ENCODE measurements at regions not wholly inside any gene's neighbourhood (a gene's known extent, or its start where the extent isn't known, plus 50 kb on each side); places are given as distances from the start of the nearest gene placed in this dataset.

DNA sequence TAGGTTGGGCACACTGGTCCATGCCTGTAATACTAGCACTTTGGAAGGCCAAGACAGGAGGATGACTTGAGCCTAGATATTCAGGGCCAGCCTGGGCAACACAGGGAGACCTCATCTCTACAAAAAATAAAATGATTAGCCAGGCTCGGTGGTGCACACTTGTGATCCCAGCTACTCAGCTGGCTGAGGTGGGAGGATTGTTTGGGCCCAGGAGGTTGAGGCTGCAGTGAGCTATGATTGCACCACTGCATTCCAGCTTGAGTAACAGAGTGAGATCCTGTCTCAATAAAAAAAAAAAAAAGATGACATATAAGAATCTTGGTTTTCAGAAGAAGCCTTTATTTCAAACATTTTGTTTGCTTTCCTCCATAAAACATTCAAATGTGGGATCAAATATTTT is 178.0 kb downstream of the LIG4 start:
- Mint-ChIP-seq H3K27me3 (ENCODE audit: low read depth) (no peaks in the 10 kb centered on the region), H3K36me3 (ENCODE audit: low read depth) (no peaks in the 10 kb centered on the region), H3K4me3 (no peak overlapping the region), H3K4me1 (peaks cover 4% of the 10 kb centered on the region), H3K9me3 (no peaks in the 10 kb centered on the region), H3K27ac (ENCODE audit: unreplicated experiment) (no peak overlapping the region)
- TF ChIP-seq, protein P1, sequence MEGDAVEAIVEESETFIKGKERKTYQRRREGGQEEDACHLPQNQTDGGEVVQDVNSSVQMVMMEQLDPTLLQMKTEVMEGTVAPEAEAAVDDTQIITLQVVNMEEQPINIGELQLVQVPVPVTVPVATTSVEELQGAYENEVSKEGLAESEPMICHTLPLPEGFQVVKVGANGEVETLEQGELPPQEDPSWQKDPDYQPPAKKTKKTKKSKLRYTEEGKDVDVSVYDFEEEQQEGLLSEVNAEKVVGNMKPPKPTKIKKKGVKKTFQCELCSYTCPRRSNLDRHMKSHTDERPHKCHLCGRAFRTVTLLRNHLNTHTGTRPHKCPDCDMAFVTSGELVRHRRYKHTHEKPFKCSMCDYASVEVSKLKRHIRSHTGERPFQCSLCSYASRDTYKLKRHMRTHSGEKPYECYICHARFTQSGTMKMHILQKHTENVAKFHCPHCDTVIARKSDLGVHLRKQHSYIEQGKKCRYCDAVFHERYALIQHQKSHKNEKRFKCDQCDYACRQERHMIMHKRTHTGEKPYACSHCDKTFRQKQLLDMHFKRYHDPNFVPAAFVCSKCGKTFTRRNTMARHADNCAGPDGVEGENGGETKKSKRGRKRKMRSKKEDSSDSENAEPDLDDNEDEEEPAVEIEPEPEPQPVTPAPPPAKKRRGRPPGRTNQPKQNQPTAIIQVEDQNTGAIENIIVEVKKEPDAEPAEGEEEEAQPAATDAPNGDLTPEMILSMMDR (conservative IDR thresholded peaks at IDR 0.05), result no peak
- DNase-seq (ENCODE audit: low read depth, low spot score), result no peak

DNA sequence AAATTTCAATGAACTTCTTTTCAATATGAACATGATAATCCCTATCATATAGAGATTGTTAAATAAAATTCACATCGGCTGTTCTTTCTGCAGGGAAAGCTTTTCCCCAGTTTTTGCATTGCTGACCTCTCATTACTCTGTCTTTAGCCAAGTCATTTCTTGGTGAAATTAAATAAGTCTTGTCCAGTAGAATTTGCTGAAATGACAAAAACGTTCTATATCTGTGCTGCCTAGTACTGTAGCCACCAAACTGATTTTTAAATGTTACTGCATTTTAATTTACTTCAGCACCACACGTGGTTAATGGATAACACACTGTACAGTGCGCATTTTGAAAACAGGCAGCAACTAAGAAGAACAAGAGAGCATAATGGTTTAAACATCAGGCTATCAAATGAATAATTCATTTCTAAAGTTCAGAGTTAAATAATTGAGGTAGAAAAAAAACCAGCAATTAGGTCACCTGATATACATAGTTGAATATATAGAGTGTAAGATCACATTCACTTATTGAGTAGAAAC is 178.9 kb downstream of the LIG4 start:
- Mint-ChIP-seq H3K9me3 (no peaks in the 10 kb centered on the region), H3K27ac (ENCODE audit: unreplicated experiment) (no peak overlapping the region), H3K4me1 (peaks cover 4% of the 10 kb centered on the region), H3K36me3 (ENCODE audit: low read depth) (no peaks in the 10 kb centered on the region), H3K4me3 (no peak overlapping the region), H3K27me3 (ENCODE audit: low read depth) (no peaks in the 10 kb centered on the region)
- TF ChIP-seq, protein P1 (conservative IDR thresholded peaks at IDR 0.05), result no peak
- DNase-seq (ENCODE audit: low read depth, low spot score), result no peak

DNA sequence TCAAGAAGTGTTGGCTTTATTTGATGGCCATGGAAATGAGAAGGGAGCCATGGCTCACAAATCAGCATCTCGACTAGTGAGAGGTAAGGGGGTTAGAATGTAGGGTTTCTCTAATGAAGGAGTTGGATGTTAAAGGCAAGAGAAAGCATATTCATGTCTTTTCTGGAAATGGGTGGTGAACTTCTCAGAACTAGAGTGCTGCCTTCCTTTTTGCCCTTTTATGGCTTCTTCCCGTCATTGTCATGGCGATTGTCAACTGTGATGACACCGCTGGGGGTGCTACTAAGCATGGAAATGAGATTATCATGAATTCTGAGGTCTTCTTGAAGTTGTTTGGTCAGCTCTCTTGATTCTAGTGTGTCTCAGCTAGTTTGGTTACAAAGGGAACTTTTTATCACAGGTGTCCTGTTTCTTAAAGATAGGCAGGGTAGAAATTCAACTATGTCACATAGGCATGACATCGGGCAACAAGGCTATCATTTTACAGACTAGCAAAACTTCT is 180.4 kb downstream of the LIG4 start:
- Mint-ChIP-seq H3K27me3 (ENCODE audit: low read depth) (no peaks in the 10 kb centered on the region), H3K27ac (ENCODE audit: unreplicated experiment) (no peak overlapping the region), H3K4me1 (peaks cover 4% of the 10 kb centered on the region), H3K9me3 (no peaks in the 10 kb centered on the region), H3K4me3 (no peak overlapping the region), H3K36me3 (ENCODE audit: low read depth) (no peaks in the 10 kb centered on the region)
- TF ChIP-seq, protein P1 (conservative IDR thresholded peaks at IDR 0.05), result no peak
- DNase-seq (ENCODE audit: low read depth, low spot score), result no peak

DNA sequence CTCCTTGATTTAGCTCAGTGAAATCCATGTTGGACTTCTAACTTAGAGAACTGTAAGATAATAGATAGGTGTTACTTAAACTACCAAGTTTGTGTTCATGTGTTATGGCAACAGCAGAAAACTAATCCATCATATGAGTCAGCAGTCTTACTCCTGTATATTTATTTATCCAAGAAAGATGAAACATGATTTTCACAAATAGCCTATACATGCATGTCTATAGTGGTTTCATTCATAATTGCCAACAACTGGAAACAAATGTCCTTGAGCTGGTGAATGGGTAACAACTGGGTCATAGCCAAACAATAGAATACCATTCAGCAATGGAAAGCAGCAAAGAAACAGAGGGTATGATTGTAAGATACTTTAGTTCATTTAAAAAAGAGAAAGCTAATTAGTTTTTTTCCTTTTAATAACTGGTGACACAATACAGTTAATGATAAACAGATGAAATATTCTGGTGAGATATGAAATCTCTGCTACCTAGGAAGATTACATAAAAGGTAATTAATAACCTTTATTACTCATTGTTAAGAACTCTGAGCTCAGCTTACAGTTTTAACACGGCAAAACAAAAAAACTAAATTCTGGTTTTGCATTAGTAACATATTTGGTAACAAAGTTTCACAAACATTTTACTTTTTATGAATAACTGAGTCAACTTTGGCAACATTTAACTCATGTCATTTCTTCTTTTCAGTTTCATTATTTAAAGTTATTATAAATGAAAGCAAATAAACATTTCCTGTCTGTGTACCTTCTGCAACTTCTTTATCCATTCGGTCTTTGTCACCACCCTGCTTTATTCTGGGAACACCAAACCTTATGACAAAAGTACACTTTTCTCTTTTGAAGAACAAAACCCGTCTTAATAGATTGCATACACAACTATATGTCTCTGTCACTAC is 181.3 kb downstream of the LIG4 start:
- TF ChIP-seq, protein P1 (conservative IDR thresholded peaks at IDR 0.05), result no peak
- no peaks in the 10 kb centered on the region for H3K27me3 Mint-ChIP-seq (ENCODE audit: low read depth)
- H3K9me3 Mint-ChIP-seq, result no peaks in the 10 kb centered on the region
- peaks cover 4% of the 10 kb centered on the region for H3K4me1 Mint-ChIP-seq
- H3K36me3 Mint-ChIP-seq (ENCODE audit: low read depth), result no peaks in the 10 kb centered on the region
- no peak overlapping the region for H3K27ac Mint-ChIP-seq (ENCODE audit: unreplicated experiment)
- no peak overlapping the region for H3K4me3 Mint-ChIP-seq
- DNase-seq (ENCODE audit: low read depth, low spot score), result no peak

DNA sequence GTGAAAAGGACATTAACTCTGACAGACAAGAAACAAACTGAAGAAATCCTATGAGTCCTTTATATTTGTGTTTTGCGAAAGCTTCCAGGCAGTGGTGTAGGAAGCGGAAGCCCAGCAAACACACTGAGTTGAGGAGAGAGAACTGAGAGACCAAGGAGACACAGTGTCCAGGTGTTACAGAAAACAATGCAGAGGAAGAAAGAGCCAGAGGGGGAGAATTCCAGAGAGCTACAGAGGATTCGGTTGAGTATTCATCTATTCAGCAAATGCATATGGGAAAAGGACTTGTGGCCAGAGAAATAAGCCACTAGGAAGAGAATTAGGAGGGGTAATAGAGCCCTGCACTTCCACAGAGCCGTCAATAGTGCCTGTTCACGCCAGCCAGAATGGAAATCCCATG is 183.5 kb downstream of the LIG4 start:
- no peak for DNase-seq (ENCODE audit: low read depth, low spot score)
- Mint-ChIP-seq H3K9me3 (no peaks in the 10 kb centered on the region), H3K4me3 (no peak overlapping the region), H3K27me3 (ENCODE audit: low read depth) (no peaks in the 10 kb centered on the region), H3K27ac (ENCODE audit: unreplicated experiment) (no peak overlapping the region), H3K4me1 (peaks cover 4% of the 10 kb centered on the region), H3K36me3 (ENCODE audit: low read depth) (no peaks in the 10 kb centered on the region)
- TF ChIP-seq, protein P1 (conservative IDR thresholded peaks at IDR 0.05), result no peak

Measured in neural crest cell (in vitro differentiated cells).